ENCODE measurements at regions not wholly inside any gene's neighbourhood (a gene's known extent, or its start where the extent isn't known, plus 50 kb on each side); places are given as distances from the start of the nearest gene placed in this dataset.

- Mint-ChIP-seq H3K4me1 (peaks cover 76% of the 10 kb centered on the region), H3K4me3 (peak overlapping the region; percentile 71), H3K9me3 (ENCODE audit: insufficient read depth) (no peaks in the 10 kb centered on the region), H3K27ac (peak overlapping the region; percentile 88), H3K27me3 (no peaks in the 10 kb centered on the region)
- H3K79me2 ChIP-seq (ENCODE audit: control insufficient read depth, insufficient read depth, low read length), result no peaks in the 10 kb centered on the region
- TF ChIP-seq EZH2 (IDR thresholded peaks at IDR 0.05; ENCODE audit: borderline replicate concordance, insufficient read depth, low read depth, low read length, poor library complexity, severe bottlenecking), result no peak
- no peak for TF ChIP-seq CTCF (IDR thresholded peaks at IDR 0.05)
- no peaks in the 10 kb centered on the region for H3K36me3 ChIP-seq (replicated peaks in 1 of 2; ENCODE audit: control extremely low read depth in 1 of 2, control insufficient read depth in 1 of 2, extremely low read depth in 1 of 2, insufficient read depth in 2 of 2, low read length in 1 of 2)
- H3K4me1 ChIP-seq (ENCODE audit: control insufficient read depth in 2 of 2, insufficient read depth in 2 of 2, low read length in 2 of 2), result peaks cover 68 to 70% of the 10 kb centered on the region in 2 donors
- peak; percentile 99 for ATAC-seq (ENCODE audit: low read depth)
- no peak overlapping the region for H3K9ac ChIP-seq (ENCODE audit: low read length)
- H3K4me3 ChIP-seq (ENCODE audit: control extremely low read depth in 1 of 5, extremely low read depth in 1 of 5, insufficient read depth in 1 of 5, low read depth in 2 of 5, low read length in 4 of 5), result no peak overlapping the region
- no peaks in the 10 kb centered on the region for H3K27me3 ChIP-seq (replicated peaks in 1 of 4; ENCODE audit: control extremely low read depth in 1 of 4, control insufficient read depth in 3 of 4, insufficient read depth in 4 of 4, low read length in 3 of 4)
- ChIA-PET CTCF (interaction anchor here (0.7 to 1.5 kb wide), 5 partner anchors 14 to 170 kb away, joined by 3 to 6 read pairs (median 3); no protein-coding TSS in a partner anchor), POLR2A (no interaction called here)
- no peaks in the 10 kb centered on the region for H4K20me1 ChIP-seq (ENCODE audit: control insufficient read depth, insufficient read depth, low read length, poor library complexity, severe bottlenecking)
- peak overlapping the region; percentile 78 to 79 for H3K27ac ChIP-seq (ENCODE audit: low read length in 2 of 2)
- WGBS (ENCODE audit: insufficient coverage), result 44% methylated on average over 1 of the region's 2 CpGs
- DNase-seq, result peak; percentile 87
- peaks cover 0 to 4% (median 3%) of the 10 kb centered on the region in 3 donors for H3K9me3 ChIP-seq (ENCODE audit: control extremely low read depth in 1 of 3, control insufficient read depth in 2 of 3, insufficient read depth in 1 of 3, low read length in 2 of 3)
- H3K4me2 ChIP-seq (replicated peaks; ENCODE audit: low read depth, low read length, poor library complexity, severe bottlenecking), result peak overlapping the region; percentile 38
- intact Hi-C loops (cut with micrococcal nuclease), result loop anchor here (1.0 to 5.0 kb wide), 6 partner anchors 17 to 124 kb away; partner anchors contain the start of gene KLHL14
- H2AFZ ChIP-seq (ENCODE audit: insufficient read depth, low read depth, low read length, poor library complexity, severe bottlenecking), result peak overlapping the region; percentile 9
Observed at GRCh38 chr18:32884543-32884942, 111.7 kb upstream of the KLHL14 start.

GRCh38 chr18:32881009-32881408 lies 108.2 kb upstream of the KLHL14 start:
- peak; percentile 22 for ATAC-seq (ENCODE audit: low read depth)
- Histone ChIP-seq H3K4me2 (replicated peaks; ENCODE audit: low read depth, low read length, poor library complexity, severe bottlenecking) (peak overlapping the region; percentile 59), H3K9me3 (ENCODE audit: control extremely low read depth in 1 of 3, control insufficient read depth in 2 of 3, insufficient read depth in 1 of 3, low read length in 2 of 3) (peaks cover 0 to 4% (median 3%) of the 10 kb centered on the region in 3 donors), H3K27me3 (replicated peaks in 1 of 4; ENCODE audit: control extremely low read depth in 1 of 4, control insufficient read depth in 3 of 4, insufficient read depth in 4 of 4, low read length in 3 of 4) (no peaks in the 10 kb centered on the region), H3K79me2 (ENCODE audit: control insufficient read depth, insufficient read depth, low read length) (no peaks in the 10 kb centered on the region), H3K4me3 (ENCODE audit: control extremely low read depth in 1 of 5, extremely low read depth in 1 of 5, insufficient read depth in 1 of 5, low read depth in 2 of 5, low read length in 4 of 5) (peak overlapping the region in 1 of 5 experiments; percentile 9), H4K20me1 (ENCODE audit: control insufficient read depth, insufficient read depth, low read length, poor library complexity, severe bottlenecking) (no peaks in the 10 kb centered on the region), H3K36me3 (replicated peaks in 1 of 2; ENCODE audit: control extremely low read depth in 1 of 2, control insufficient read depth in 1 of 2, extremely low read depth in 1 of 2, insufficient read depth in 2 of 2, low read length in 1 of 2) (no peaks in the 10 kb centered on the region), H3K4me1 (ENCODE audit: control insufficient read depth in 2 of 2, insufficient read depth in 2 of 2, low read length in 2 of 2) (peaks cover 78% of the 10 kb centered on the region in 2 donors), H3K9ac (ENCODE audit: low read length) (peak overlapping the region; percentile 9), H3K27ac (ENCODE audit: low read length in 2 of 2) (peak overlapping the region; percentile 65 to 67), H2AFZ (ENCODE audit: insufficient read depth, low read depth, low read length, poor library complexity, severe bottlenecking) (peak overlapping the region; percentile 31)
- H3K9me3 Mint-ChIP-seq (ENCODE audit: insufficient read depth), result no peaks in the 10 kb centered on the region
- intact Hi-C loops (cut with micrococcal nuclease), result loop anchor here (5.0 kb wide), 2 partner anchors 36 to 109 kb away; partner anchors contain the start of gene KLHL14
- H3K4me1 Mint-ChIP-seq, result peaks cover 89% of the 10 kb centered on the region
- TF ChIP-seq EZH2 (IDR thresholded peaks at IDR 0.05; ENCODE audit: borderline replicate concordance, insufficient read depth, low read depth, low read length, poor library complexity, severe bottlenecking) (no peak), CTCF (IDR thresholded peaks at IDR 0.05) (no peak)
- H3K4me3 Mint-ChIP-seq, result peak overlapping the region; percentile 44
- POLR2A ChIA-PET, result no interaction called here
- H3K27me3 Mint-ChIP-seq, result no peaks in the 10 kb centered on the region
- no CpG with 5 or more reads among the region's 4 CpGs for WGBS (ENCODE audit: insufficient coverage)
- peak overlapping the region; percentile 74 for H3K27ac Mint-ChIP-seq
- peak; percentile 41 for DNase-seq
- CTCF ChIA-PET, result interaction anchor here (0.8 to 4.0 kb wide), 4 partner anchors 12 to 165 kb away, joined by 3 to 14 read pairs (median 4); no protein-coding TSS in a partner anchor

Data from B cell (primary cell).